Neural cell (in vitro differentiated cells): ENCODE measurements at regions not wholly inside any gene's neighbourhood (a gene's known extent, or its start where the extent isn't known, plus 50 kb on each side); places are given as distances from the start of the nearest gene placed in this dataset.
"Not testable (repeated sequence)": the region's sequence is repeated elsewhere in the genome, so short reads cannot be mapped to it uniquely, and the experiment has no call there.

Source experiments
- H2AFZ ChIP-seq: fragments of 200-600, 300-800 bp; sonication (generic), shearing (Covaris generic); 2 replicates; pipeline ENCODE4 v1.6.0; 2014; ENCODE audit warnings: low read depth, mild to moderate bottlenecking, antibody characterized with exemption, low read length, moderate library complexity
- H3F3A ChIP-seq: fragments of 200-600 bp; shearing (Covaris generic); 2 replicates; pipeline ENCODE4 v1.6.1; 2016; ENCODE audit warnings: mild to moderate bottlenecking, moderate library complexity, mixed read lengths, antibody characterized with exemption, low read length; ENCODE audit not compliant: insufficient read depth, poor library complexity, severe bottlenecking
- H3K27ac ChIP-seq: fragments of 200-600, 300-800 bp; sonication (generic), shearing (Covaris generic); 2 replicates; pipeline ENCODE4 v1.5.1; 2014; ENCODE audit warnings: mild to moderate bottlenecking, low read length, moderate library complexity
- H3K27me3 ChIP-seq: fragments of 300-800, 200-600 bp; sonication (generic), shearing (Covaris generic); 2 replicates; pipeline ENCODE4 v1.6.0; 2014; ENCODE audit warnings: mild to moderate bottlenecking, low read depth, low read length, moderate library complexity; ENCODE audit not compliant: insufficient read depth
- H3K36me3 ChIP-seq: fragments of 300-800, 200-600 bp; sonication (generic), shearing (Covaris generic); 2 replicates; pipeline ENCODE4 v1.5.1; 2014; ENCODE audit warnings: mild to moderate bottlenecking, antibody characterized with exemption, low read length, moderate library complexity; ENCODE audit not compliant: insufficient read depth
- H3K4me2 ChIP-seq: fragments of 300-800, 200-600 bp; sonication (generic), shearing (Covaris generic); 2 replicates; pipeline ENCODE4 v1.6.0; 2014; ENCODE audit warnings: mild to moderate bottlenecking, low read length
- H3K4me3 ChIP-seq: fragments of 300-800, 200-600 bp; sonication (generic), shearing (Covaris generic); 2 replicates; pipeline ENCODE4 v1.5.1; 2014; ENCODE audit warnings: mild to moderate bottlenecking, low read length, moderate library complexity
- H3K79me2 ChIP-seq: fragments of 200-600 bp; shearing (Covaris generic); replicated peaks from 2 replicates; pipeline ENCODE4 v1.6.0; 2014; ENCODE audit warnings: mild to moderate bottlenecking, low read length, moderate library complexity; ENCODE audit not compliant: insufficient read depth
- H3K9ac ChIP-seq: fragments of 300-800, 200-600 bp; sonication (generic), shearing (Covaris generic); 2 replicates; pipeline ENCODE4 v1.6.1; 2016; ENCODE audit warnings: mild to moderate bottlenecking, low read length, mixed read lengths
- H3K9me2 ChIP-seq: fragments of 200-600 bp; shearing (Covaris generic); 2 replicates; pipeline ENCODE4 v1.6.1; 2016; ENCODE audit warnings: mild to moderate bottlenecking, low read length, mixed read lengths; ENCODE audit not compliant: insufficient read depth
- H3K9me3 ChIP-seq: fragments of 200-600, 300-800 bp; sonication (generic), shearing (Covaris generic); 2 replicates; pipeline ENCODE4 v1.6.1; 2016; ENCODE audit warnings: mild to moderate bottlenecking, mixed run types, low read length, moderate library complexity, mixed read lengths
- H4K20me1 ChIP-seq: fragments of 200-600 bp; shearing (Covaris generic); 2 replicates; pipeline ENCODE4 v1.6.1; 2016; ENCODE audit warnings: mild to moderate bottlenecking, mixed run types; ENCODE audit not compliant: insufficient read depth
- EP300 ChIP-seq: fragments of 450-650 bp; conservative IDR thresholded peaks from 2 replicates; pipeline ENCODE4 v1.6.1; 2014; ENCODE audit warnings: antibody characterized with exemption, mild to moderate bottlenecking, moderate library complexity; ENCODE audit not compliant: poor library complexity, severe bottlenecking
- EZH2 ChIP-seq: fragments of 200-600, 300-800 bp; shearing (Covaris generic), sonication (generic); IDR thresholded peaks from 2 replicates; pipeline ENCODE4 v1.6.1; 2014; ENCODE audit warnings: antibody characterized with exemption, low read length, borderline replicate concordance, mild to moderate bottlenecking; ENCODE audit not compliant: insufficient read depth, poor library complexity, severe bottlenecking
- MXI1 ChIP-seq: fragments of 450-650 bp; conservative IDR thresholded peaks from 2 replicates; pipeline ENCODE4 v1.6.1; 2014; ENCODE audit warnings: antibody characterized with exemption, mild to moderate bottlenecking; ENCODE audit not compliant: poor library complexity, severe bottlenecking
- POLR2AphosphoS5 ChIP-seq: IDR thresholded peaks from 2 replicates; pipeline ENCODE4 v1.6.1; 2012
- RAD21 ChIP-seq: fragments of 450-650 bp; conservative IDR thresholded peaks from 2 replicates; pipeline ENCODE4 v1.6.1; 2014; ENCODE audit warnings: antibody characterized with exemption, mild to moderate bottlenecking, moderate library complexity
- SMC3 ChIP-seq: fragments of 450-650 bp; conservative IDR thresholded peaks from 2 replicates; pipeline ENCODE4 v1.6.1; 2014; ENCODE audit warnings: antibody characterized with exemption, mild to moderate bottlenecking, moderate library complexity; ENCODE audit not compliant: poor library complexity
- TAF1 ChIP-seq: IDR thresholded peaks from 2 replicates; pipeline ENCODE4 v1.6.1; 2012; ENCODE audit warnings: low read depth
- TF ChIP-seq, protein P1 (sequence below): fragments of 450-650 bp; IDR thresholded peaks from 2 replicates; pipeline ENCODE4 v1.5.1; 2014; ENCODE audit warnings: antibody characterized with exemption, mild to moderate bottlenecking, moderate library complexity; ENCODE audit not compliant: poor library complexity, severe bottlenecking
- TF ChIP-seq, protein P2 (sequence below): IDR thresholded peaks from 2 replicates; pipeline ENCODE4 v1.6.1; 2012; ENCODE audit warnings: borderline replicate concordance

DNA sequence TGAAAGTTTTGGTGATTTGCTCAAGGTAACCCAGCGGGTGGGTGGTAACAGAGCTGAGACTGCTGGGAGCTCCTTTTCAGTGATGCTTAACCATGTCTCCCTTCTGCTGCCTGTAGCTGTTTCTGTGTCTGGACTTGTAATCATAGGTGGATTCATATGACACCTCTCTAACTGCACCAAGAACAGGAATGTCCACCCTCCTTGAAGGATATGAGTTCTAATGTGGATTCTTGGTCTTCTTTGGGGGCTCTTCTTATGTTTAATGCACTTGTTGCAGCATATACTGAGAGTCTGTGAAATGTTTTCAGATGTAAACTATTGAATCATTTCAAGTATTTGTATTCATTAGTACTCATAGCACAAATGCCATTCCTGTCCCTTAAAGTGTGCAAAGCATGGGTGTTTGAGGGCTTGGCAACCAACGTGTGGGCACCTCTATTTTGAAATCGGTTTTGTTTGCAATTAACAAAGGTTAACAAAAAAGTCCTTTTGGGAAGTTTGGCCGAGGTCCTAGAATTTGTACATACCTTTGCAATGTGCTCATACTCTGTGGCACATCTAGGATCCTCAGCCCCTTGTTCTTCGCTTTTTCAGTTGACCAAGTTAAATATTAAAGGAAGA lies 138.0 kb downstream of the SOX4 start:
- H3K9ac ChIP-seq, result no peak overlapping the region
- H3K27me3 ChIP-seq, result no peaks in the 10 kb centered on the region
- no peak overlapping the region for H3K27ac ChIP-seq
- H3K4me3 ChIP-seq, result no peak overlapping the region
- H4K20me1 ChIP-seq, result no peaks in the 10 kb centered on the region
- no peak overlapping the region for H3K4me2 ChIP-seq
- H3K9me3 ChIP-seq, result no peaks in the 10 kb centered on the region
- H3K36me3 ChIP-seq, result no peaks in the 10 kb centered on the region
- H3F3A ChIP-seq, result no peaks in the 10 kb centered on the region
- H2AFZ ChIP-seq, result no peak overlapping the region
- TF ChIP-seq EP300, result no peak
- TF ChIP-seq TAF1, result no peak
- no peak for TF ChIP-seq POLR2AphosphoS5
- no peak for TF ChIP-seq MXI1
- no peak for TF ChIP-seq RAD21
- H3K9me2 ChIP-seq, result no peaks in the 10 kb centered on the region
- peaks cover 69% of the 10 kb centered on the region for H3K79me2 ChIP-seq

DNA sequence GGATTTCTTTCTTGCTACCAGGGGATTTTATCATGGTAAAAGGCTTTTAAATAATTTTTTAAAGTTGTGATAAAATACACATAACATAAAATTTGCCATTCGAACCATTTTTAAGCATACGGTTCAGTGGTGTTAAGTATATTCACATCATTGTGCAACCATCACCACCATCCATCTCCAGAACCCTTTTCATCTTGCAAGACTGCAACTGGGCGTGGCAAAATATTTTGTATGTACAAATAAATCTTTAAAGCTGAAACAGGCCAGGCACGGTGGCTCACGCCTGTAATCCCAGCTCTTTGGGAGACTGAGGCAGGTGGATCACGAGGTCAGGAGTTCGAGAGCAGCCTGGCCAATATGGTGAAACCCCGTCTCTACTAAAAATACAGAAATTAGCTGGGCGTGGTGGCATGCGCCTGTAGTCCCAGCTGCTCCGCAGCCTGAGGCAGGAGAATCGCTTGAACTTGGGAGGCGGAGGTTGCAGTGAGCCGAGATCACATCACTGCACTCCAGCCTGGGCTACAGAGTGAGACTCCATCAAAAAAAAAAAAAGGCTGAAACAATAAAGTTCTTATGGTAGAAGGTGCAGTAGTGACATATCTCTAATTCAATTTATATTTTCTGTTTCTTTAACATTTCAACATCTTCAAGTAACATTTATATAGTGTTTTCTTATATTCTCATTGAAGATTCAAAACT lies 138.6 kb downstream of the SOX4 start:
- H3K4me3 ChIP-seq, H3K9me2 ChIP-seq, H3K9ac ChIP-seq, H3K27ac ChIP-seq, H3K9me3 ChIP-seq, H3F3A ChIP-seq, H2AFZ ChIP-seq, H3K36me3 ChIP-seq, H4K20me1 ChIP-seq, H3K4me2 ChIP-seq, H3K27me3 ChIP-seq: not testable (repeated sequence)
- H3K79me2 ChIP-seq, result peaks cover 72% of the 10 kb centered on the region

DNA sequence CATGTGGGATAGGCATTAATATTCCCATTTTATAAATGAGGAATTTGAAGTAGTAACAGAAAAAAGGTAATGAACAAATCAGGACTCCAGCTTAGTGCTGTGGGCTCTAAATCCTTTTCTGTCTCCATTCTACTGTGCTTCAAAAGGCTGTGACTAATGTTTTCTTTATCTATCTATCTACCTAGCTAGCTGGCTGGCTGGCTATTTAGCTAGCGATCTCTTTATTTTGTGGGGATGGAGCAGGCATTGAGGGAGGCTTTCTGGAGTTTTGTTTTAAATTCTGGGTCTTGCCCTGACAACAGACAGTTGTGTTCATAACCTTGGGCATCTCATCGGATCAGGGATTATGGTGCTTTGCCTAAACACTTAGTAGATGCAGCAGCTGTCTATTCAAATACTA lies 139.2 kb downstream of the SOX4 start:
- no peaks in the 10 kb centered on the region for H3F3A ChIP-seq
- H3K9ac ChIP-seq, result peak overlapping the region; percentile 34
- H4K20me1 ChIP-seq, result no peaks in the 10 kb centered on the region
- H3K9me2 ChIP-seq, result no peaks in the 10 kb centered on the region
- no peak overlapping the region for H3K4me3 ChIP-seq
- H3K9me3 ChIP-seq, result no peaks in the 10 kb centered on the region
- H3K36me3 ChIP-seq, result no peaks in the 10 kb centered on the region
- H3K27ac ChIP-seq, result no peak overlapping the region
- peaks cover 75% of the 10 kb centered on the region for H3K79me2 ChIP-seq
- TF ChIP-seq, protein P1, sequence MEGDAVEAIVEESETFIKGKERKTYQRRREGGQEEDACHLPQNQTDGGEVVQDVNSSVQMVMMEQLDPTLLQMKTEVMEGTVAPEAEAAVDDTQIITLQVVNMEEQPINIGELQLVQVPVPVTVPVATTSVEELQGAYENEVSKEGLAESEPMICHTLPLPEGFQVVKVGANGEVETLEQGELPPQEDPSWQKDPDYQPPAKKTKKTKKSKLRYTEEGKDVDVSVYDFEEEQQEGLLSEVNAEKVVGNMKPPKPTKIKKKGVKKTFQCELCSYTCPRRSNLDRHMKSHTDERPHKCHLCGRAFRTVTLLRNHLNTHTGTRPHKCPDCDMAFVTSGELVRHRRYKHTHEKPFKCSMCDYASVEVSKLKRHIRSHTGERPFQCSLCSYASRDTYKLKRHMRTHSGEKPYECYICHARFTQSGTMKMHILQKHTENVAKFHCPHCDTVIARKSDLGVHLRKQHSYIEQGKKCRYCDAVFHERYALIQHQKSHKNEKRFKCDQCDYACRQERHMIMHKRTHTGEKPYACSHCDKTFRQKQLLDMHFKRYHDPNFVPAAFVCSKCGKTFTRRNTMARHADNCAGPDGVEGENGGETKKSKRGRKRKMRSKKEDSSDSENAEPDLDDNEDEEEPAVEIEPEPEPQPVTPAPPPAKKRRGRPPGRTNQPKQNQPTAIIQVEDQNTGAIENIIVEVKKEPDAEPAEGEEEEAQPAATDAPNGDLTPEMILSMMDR, result no peak
- no peak for TF ChIP-seq SMC3
- no peak for TF ChIP-seq POLR2AphosphoS5
- no peak for TF ChIP-seq RAD21
- no peak for TF ChIP-seq TAF1
- no peak for TF ChIP-seq EZH2
- no peak for TF ChIP-seq MXI1
- TF ChIP-seq, protein P2, sequence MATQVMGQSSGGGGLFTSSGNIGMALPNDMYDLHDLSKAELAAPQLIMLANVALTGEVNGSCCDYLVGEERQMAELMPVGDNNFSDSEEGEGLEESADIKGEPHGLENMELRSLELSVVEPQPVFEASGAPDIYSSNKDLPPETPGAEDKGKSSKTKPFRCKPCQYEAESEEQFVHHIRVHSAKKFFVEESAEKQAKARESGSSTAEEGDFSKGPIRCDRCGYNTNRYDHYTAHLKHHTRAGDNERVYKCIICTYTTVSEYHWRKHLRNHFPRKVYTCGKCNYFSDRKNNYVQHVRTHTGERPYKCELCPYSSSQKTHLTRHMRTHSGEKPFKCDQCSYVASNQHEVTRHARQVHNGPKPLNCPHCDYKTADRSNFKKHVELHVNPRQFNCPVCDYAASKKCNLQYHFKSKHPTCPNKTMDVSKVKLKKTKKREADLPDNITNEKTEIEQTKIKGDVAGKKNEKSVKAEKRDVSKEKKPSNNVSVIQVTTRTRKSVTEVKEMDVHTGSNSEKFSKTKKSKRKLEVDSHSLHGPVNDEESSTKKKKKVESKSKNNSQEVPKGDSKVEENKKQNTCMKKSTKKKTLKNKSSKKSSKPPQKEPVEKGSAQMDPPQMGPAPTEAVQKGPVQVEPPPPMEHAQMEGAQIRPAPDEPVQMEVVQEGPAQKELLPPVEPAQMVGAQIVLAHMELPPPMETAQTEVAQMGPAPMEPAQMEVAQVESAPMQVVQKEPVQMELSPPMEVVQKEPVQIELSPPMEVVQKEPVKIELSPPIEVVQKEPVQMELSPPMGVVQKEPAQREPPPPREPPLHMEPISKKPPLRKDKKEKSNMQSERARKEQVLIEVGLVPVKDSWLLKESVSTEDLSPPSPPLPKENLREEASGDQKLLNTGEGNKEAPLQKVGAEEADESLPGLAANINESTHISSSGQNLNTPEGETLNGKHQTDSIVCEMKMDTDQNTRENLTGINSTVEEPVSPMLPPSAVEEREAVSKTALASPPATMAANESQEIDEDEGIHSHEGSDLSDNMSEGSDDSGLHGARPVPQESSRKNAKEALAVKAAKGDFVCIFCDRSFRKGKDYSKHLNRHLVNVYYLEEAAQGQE, result no peak
- H3K27me3 ChIP-seq, result no peaks in the 10 kb centered on the region
- H3K4me2 ChIP-seq, result no peak overlapping the region
- no peak overlapping the region for H2AFZ ChIP-seq
